KMS-11 (cell line): ENCODE measurements at regions not wholly inside any gene's neighbourhood (a gene's known extent, or its start where the extent isn't known, plus 50 kb on each side); places are given as distances from the start of the nearest gene placed in this dataset.

Source experiments
- H2AFZ ChIP-seq: fragments of 200-600 bp; sonication (generic); 2 replicates; pipeline ENCODE4 v1.6.1; 2016; ENCODE audit warnings: antibody characterized with exemption, mixed run types, low read depth
- H3K27ac ChIP-seq: fragments of 200-600 bp; sonication (generic); 2 replicates; pipeline ENCODE4 v1.6.1; 2016; ENCODE audit warnings: mild to moderate bottlenecking, mixed run types
- H3K27me3 ChIP-seq: fragments of 200-600 bp; sonication (generic); 2 replicates; pipeline ENCODE4 v1.6.1; 2017; ENCODE audit warnings: mild to moderate bottlenecking, low read depth, mixed run types, moderate library complexity; ENCODE audit not compliant: insufficient read depth
- H3K36me3 ChIP-seq: fragments of 200-600 bp; sonication (generic); 2 replicates; pipeline ENCODE4 v1.6.1; 2017; ENCODE audit warnings: mild to moderate bottlenecking, mixed run types; ENCODE audit not compliant: insufficient read depth
- H3K4me1 ChIP-seq: fragments of 200-600 bp; sonication (generic); 2 replicates; pipeline ENCODE4 v1.6.1; 2016; ENCODE audit warnings: mild to moderate bottlenecking, low read depth, mixed run types; ENCODE audit not compliant: poor library complexity, severe bottlenecking
- H3K4me2 ChIP-seq: fragments of 200-600 bp; sonication (generic); 2 replicates; pipeline ENCODE4 v1.7.0; 2016; ENCODE audit warnings: mild to moderate bottlenecking, mixed run types
- H3K4me3 ChIP-seq: fragments of 200-600 bp; sonication (generic); IDR thresholded peaks from 2 replicates; pipeline ENCODE4 v1.6.1; 2017; ENCODE audit warnings: low read depth, low read length, mixed read lengths; ENCODE audit not compliant: insufficient read depth
- H3K79me2 ChIP-seq: fragments of 200-600 bp; sonication (generic); 2 replicates; pipeline ENCODE4 v1.6.1; 2016; ENCODE audit warnings: low read depth, mixed run types; ENCODE audit not compliant: insufficient read depth
- H3K9ac ChIP-seq: fragments of 200-600 bp; sonication (generic); 2 replicates; pipeline ENCODE4 v1.6.1; 2016; ENCODE audit warnings: mild to moderate bottlenecking, mixed run types
- H4K20me1 ChIP-seq: fragments of 200-600 bp; sonication (generic); 2 replicates; pipeline ENCODE4 v1.6.1; 2016; ENCODE audit warnings: mild to moderate bottlenecking, mixed run types; ENCODE audit not compliant: insufficient read depth
- TF ChIP-seq, protein P1 (sequence below): fragments of 200-600 bp; sonication (generic); conservative IDR thresholded peaks from 2 replicates; pipeline ENCODE4 v1.6.1; 2017; ENCODE audit warnings: low read depth, mild to moderate bottlenecking, antibody characterized with exemption, low read length, moderate library complexity, mixed read lengths

DNA sequence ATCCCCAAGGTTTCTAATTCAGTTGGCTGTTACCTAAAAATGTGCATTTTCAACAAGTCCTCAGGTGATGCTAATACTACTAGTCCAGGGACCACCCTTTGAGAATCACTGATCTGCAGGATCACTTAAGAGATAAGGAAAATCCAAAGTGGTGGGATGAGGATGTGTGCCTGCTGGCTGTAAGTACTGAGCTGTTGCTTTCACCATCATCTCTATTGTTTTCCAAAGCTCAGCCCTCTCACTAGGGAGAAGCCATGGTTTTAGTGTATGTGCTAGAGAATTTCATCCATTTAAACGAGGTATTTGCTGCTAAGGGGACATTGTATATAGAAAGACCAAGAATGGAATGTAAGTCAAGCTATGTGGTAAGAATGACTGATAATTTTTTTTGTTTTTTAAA lies 202.3 kb downstream of the KIF21A start:
- Histone ChIP-seq H3K9ac (no peak overlapping the region), H3K27me3 (no peaks in the 10 kb centered on the region), H2AFZ (no peak overlapping the region)

DNA sequence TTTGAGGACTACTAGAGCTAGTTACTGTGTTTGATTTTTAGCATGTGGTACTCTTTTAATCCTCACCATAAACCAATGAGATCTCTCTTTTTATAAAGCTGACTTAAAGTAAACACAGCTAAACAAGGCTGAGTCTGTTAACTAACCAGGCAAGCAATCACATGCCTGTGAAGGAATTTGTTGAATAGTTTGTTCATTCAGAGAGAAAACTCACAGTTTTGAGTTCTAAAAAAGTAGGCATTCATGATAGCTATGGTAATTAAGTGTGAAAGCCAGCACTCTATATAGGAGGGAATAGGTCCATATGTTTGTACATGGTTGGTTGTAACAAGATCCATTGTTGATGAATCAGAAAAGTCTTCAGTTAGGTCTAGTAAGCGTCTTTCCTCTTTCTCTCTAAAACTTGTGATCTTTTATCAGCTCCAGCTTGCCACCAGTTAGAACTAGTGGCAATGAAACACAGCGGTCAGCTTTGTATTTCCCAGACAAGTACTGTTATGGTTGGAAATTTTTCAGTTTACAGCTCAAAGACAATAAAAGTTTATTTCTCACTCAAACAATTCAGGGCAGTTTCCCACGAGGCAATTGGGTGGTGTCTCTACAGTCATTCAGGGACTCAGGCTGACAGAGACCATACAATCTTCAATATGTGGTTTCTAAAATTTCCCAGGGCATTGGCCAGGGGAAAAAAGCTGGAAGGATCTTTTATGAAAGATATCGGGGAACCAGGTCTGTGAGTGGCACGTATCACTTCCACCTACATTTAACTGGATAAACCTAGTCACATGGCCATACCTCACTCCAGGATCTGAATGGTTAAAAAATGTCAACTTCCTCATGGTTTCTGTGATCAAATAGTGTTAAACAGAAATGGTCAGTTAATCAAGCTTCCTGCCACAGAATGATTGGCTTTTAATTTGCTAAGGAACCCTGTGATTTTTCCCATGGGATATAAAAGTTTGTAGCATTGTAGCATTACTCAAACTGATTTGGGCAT lies 203.1 kb downstream of the KIF21A start:
- H3K79me2 ChIP-seq, result no peaks in the 10 kb centered on the region
- no peak overlapping the region for H3K9ac ChIP-seq
- H3K4me3 ChIP-seq, result no peak overlapping the region
- no peak overlapping the region for H2AFZ ChIP-seq
- no peak overlapping the region for H3K27ac ChIP-seq
- no peaks in the 10 kb centered on the region for H4K20me1 ChIP-seq
- TF ChIP-seq, protein P1, sequence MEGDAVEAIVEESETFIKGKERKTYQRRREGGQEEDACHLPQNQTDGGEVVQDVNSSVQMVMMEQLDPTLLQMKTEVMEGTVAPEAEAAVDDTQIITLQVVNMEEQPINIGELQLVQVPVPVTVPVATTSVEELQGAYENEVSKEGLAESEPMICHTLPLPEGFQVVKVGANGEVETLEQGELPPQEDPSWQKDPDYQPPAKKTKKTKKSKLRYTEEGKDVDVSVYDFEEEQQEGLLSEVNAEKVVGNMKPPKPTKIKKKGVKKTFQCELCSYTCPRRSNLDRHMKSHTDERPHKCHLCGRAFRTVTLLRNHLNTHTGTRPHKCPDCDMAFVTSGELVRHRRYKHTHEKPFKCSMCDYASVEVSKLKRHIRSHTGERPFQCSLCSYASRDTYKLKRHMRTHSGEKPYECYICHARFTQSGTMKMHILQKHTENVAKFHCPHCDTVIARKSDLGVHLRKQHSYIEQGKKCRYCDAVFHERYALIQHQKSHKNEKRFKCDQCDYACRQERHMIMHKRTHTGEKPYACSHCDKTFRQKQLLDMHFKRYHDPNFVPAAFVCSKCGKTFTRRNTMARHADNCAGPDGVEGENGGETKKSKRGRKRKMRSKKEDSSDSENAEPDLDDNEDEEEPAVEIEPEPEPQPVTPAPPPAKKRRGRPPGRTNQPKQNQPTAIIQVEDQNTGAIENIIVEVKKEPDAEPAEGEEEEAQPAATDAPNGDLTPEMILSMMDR, result no peak
- no peaks in the 10 kb centered on the region for H3K4me1 ChIP-seq
- no peaks in the 10 kb centered on the region for H3K36me3 ChIP-seq
- H3K27me3 ChIP-seq, result no peaks in the 10 kb centered on the region
- no peak overlapping the region for H3K4me2 ChIP-seq

More for the DNA sequence above, 202.3 kb downstream of the KIF21A start:
- no peak overlapping the region for H3K4me2 ChIP-seq
- TF ChIP-seq, protein P1, result no peak
- no peaks in the 10 kb centered on the region for H4K20me1 ChIP-seq
- no peak overlapping the region for H3K27ac ChIP-seq
- no peaks in the 10 kb centered on the region for H3K79me2 ChIP-seq
- no peaks in the 10 kb centered on the region for H3K36me3 ChIP-seq
- no peak overlapping the region for H3K4me3 ChIP-seq
- H3K4me1 ChIP-seq, result no peaks in the 10 kb centered on the region

DNA sequence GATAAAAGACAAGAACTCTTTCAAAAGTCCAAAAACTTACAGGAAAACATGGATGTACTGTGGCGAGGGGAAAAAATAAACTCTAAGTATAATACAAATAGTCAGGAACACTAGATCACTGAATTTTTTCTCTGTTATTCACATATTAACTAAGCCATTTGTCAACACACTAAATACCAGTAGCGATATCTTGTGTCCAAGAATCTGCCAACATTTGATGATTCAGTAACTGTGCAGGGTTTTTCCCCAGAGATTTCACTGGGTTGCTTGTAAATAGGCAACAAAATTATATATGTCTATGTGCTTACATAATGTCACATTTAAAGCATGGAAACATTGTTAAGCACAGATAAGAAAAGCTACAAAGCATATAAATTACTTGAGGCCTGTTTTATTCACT lies 205.9 kb downstream of the KIF21A start:
- Histone ChIP-seq H2AFZ (no peak overlapping the region), H4K20me1 (no peaks in the 10 kb centered on the region), H3K4me1 (no peaks in the 10 kb centered on the region), H3K36me3 (no peaks in the 10 kb centered on the region), H3K27me3 (no peaks in the 10 kb centered on the region), H3K4me3 (no peak overlapping the region), H3K79me2 (no peaks in the 10 kb centered on the region), H3K4me2 (no peak overlapping the region), H3K27ac (no peak overlapping the region), H3K9ac (no peak overlapping the region)
- TF ChIP-seq, protein P1, result no peak

DNA sequence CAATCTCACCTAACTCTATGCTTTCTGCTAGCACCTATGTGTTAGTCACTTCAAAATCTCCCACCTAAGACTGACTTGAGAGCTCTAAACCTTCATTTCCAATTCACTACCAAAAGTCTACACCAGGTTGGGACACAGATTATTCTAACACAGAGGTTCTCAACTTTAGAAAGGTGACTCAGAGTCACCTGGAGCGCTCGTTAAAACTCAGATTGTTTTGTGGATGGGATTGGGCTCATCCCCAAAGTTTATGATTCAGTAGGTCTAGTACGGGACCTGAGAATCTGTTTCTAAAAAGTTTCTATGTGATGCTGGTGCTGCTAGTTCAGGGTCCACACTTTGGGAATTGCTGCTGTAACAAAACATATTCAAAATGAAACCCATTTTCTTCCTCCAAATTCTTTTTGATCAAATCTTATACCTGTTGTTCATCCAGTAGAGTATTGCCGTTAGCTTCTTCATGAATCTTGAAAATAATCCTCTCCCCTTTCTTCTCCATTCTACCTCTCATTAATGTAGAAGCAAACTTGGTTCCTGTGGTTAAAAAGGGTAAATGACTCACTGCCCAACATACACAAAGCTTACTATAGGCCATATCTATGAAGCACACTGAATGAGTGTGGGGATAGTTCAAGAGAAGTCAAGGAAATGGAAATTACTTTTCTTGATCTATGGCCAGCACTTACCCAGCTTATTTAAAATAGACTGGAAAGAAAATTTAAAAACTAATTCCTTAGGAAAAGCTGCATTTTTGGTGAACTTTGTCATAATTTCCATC lies 206.7 kb downstream of the KIF21A start:
- Histone ChIP-seq H3K4me1 (no peaks in the 10 kb centered on the region), H3K79me2 (no peaks in the 10 kb centered on the region), H2AFZ (no peak overlapping the region), H3K27me3 (no peaks in the 10 kb centered on the region), H3K9ac (no peak overlapping the region), H3K4me3 (no peak overlapping the region), H3K4me2 (no peak overlapping the region), H3K27ac (no peak overlapping the region), H3K36me3 (no peaks in the 10 kb centered on the region), H4K20me1 (no peaks in the 10 kb centered on the region)
- TF ChIP-seq, protein P1, result no peak
